ENCODE measurements at regions not wholly inside any gene's neighbourhood (a gene's known extent, or its start where the extent isn't known, plus 50 kb on each side); places are given as distances from the start of the nearest gene placed in this dataset.

- no peak for TF ChIP-seq CTCF (conservative IDR thresholded peaks at IDR 0.05 in 1 of 2, IDR thresholded peaks at IDR 0.05 in 1 of 2; ENCODE audit: low read depth in 1 of 2, low read length in 2 of 2)
- no peak for TF ChIP-seq EZH2 (IDR thresholded peaks at IDR 0.05; ENCODE audit: low read length, missing control alignments)
- no peak for DNase-seq (ENCODE audit: low read depth in 2 of 2)
Measured at GRCh38 chr2:155690785-155691184, 641.7 kb downstream of the NR4A2 start.

GRCh38 chr2:155689791-155690190 is 642.7 kb downstream of the NR4A2 start:
- no peaks in the 10 kb centered on the region for H3K79me2 ChIP-seq (ENCODE audit: control insufficient read depth, insufficient read depth, low read length)
- no peaks in the 10 kb centered on the region for H3K27me3 ChIP-seq (ENCODE audit: control insufficient read depth, insufficient read depth, low read length)
- no peak overlapping the region for H2AFZ ChIP-seq (ENCODE audit: low read length)
- H3K9ac ChIP-seq (ENCODE audit: insufficient read depth, low read length) = no peak overlapping the region
- no peak overlapping the region for H3K4me2 ChIP-seq (ENCODE audit: extremely low read depth, insufficient read depth, low read length)
- no peaks in the 10 kb centered on the region for H3K36me3 ChIP-seq (ENCODE audit: control insufficient read depth, insufficient read depth, low read length)
- no peaks in the 10 kb centered on the region for H3K4me1 ChIP-seq (ENCODE audit: control insufficient read depth, extremely low read depth, insufficient read depth, low read length)
- H3K9me3 ChIP-seq (ENCODE audit: control insufficient read depth, insufficient read depth, low read depth, low read length) = no peaks in the 10 kb centered on the region
- TF ChIP-seq CTCF (conservative IDR thresholded peaks at IDR 0.05 in 1 of 2, IDR thresholded peaks at IDR 0.05 in 1 of 2; ENCODE audit: low read depth in 1 of 2, low read length in 2 of 2) (no peak), EZH2 (IDR thresholded peaks at IDR 0.05; ENCODE audit: low read length, missing control alignments) (no peak)
- H3K27ac ChIP-seq (ENCODE audit: insufficient read depth, low read length) = no peak overlapping the region
- no peaks in the 10 kb centered on the region for H4K20me1 ChIP-seq (ENCODE audit: control insufficient read depth, extremely low read depth, insufficient read depth, low read length)
- DNase-seq (ENCODE audit: low read depth in 2 of 2) = no peak
- H3K4me3 ChIP-seq (replicated peaks in 1 of 4; ENCODE audit: control extremely low read depth in 1 of 4, insufficient read depth in 1 of 4, low read depth in 3 of 4, low read length in 4 of 4) = no peak overlapping the region

More at GRCh38 chr2:155690785-155691184, 641.7 kb downstream of the NR4A2 start:
- no peaks in the 10 kb centered on the region for H4K20me1 ChIP-seq (ENCODE audit: control insufficient read depth, extremely low read depth, insufficient read depth, low read length)
- no peak overlapping the region for H2AFZ ChIP-seq (ENCODE audit: low read length)
- no peak overlapping the region for H3K27ac ChIP-seq (ENCODE audit: insufficient read depth, low read length)
- no peaks in the 10 kb centered on the region for H3K27me3 ChIP-seq (ENCODE audit: control insufficient read depth, insufficient read depth, low read length)
- no peaks in the 10 kb centered on the region for H3K9me3 ChIP-seq (ENCODE audit: control insufficient read depth, insufficient read depth, low read depth, low read length)
- H3K4me3 ChIP-seq (replicated peaks in 1 of 4; ENCODE audit: control extremely low read depth in 1 of 4, insufficient read depth in 1 of 4, low read depth in 3 of 4, low read length in 4 of 4) = no peak overlapping the region
- H3K4me1 ChIP-seq (ENCODE audit: control insufficient read depth, extremely low read depth, insufficient read depth, low read length) = no peaks in the 10 kb centered on the region
- no peak overlapping the region for H3K9ac ChIP-seq (ENCODE audit: insufficient read depth, low read length)
- no peaks in the 10 kb centered on the region for H3K36me3 ChIP-seq (ENCODE audit: control insufficient read depth, insufficient read depth, low read length)
- no peaks in the 10 kb centered on the region for H3K79me2 ChIP-seq (ENCODE audit: control insufficient read depth, insufficient read depth, low read length)
- H3K4me2 ChIP-seq (ENCODE audit: extremely low read depth, insufficient read depth, low read length) = no peak overlapping the region

- Histone ChIP-seq H4K20me1 (ENCODE audit: control insufficient read depth, extremely low read depth, insufficient read depth, low read length) (no peaks in the 10 kb centered on the region), H3K9ac (ENCODE audit: insufficient read depth, low read length) (no peak overlapping the region), H3K4me3 (replicated peaks in 1 of 4; ENCODE audit: control extremely low read depth in 1 of 4, insufficient read depth in 1 of 4, low read depth in 3 of 4, low read length in 4 of 4) (no peak overlapping the region), H3K79me2 (ENCODE audit: control insufficient read depth, insufficient read depth, low read length) (no peaks in the 10 kb centered on the region), H3K27me3 (ENCODE audit: control insufficient read depth, insufficient read depth, low read length) (no peaks in the 10 kb centered on the region), H3K36me3 (ENCODE audit: control insufficient read depth, insufficient read depth, low read length) (no peaks in the 10 kb centered on the region), H3K27ac (ENCODE audit: insufficient read depth, low read length) (no peak overlapping the region), H3K9me3 (ENCODE audit: control insufficient read depth, insufficient read depth, low read depth, low read length) (no peaks in the 10 kb centered on the region), H3K4me2 (ENCODE audit: extremely low read depth, insufficient read depth, low read length) (no peak overlapping the region), H2AFZ (ENCODE audit: low read length) (no peak overlapping the region), H3K4me1 (ENCODE audit: control insufficient read depth, extremely low read depth, insufficient read depth, low read length) (no peaks in the 10 kb centered on the region)
- DNase-seq (ENCODE audit: low read depth in 2 of 2) = no peak
- TF ChIP-seq CTCF (conservative IDR thresholded peaks at IDR 0.05 in 1 of 2, IDR thresholded peaks at IDR 0.05 in 1 of 2; ENCODE audit: low read depth in 1 of 2, low read length in 2 of 2) = no peak
- no peak for TF ChIP-seq EZH2 (IDR thresholded peaks at IDR 0.05; ENCODE audit: low read length, missing control alignments)
Measured at GRCh38 chr2:155687181-155687580, 645.3 kb downstream of the NR4A2 start.

Measured in fibroblast of lung (primary cell).